Ishikawa (cell line): ENCODE measurements at regions not wholly inside any gene's neighbourhood (a gene's known extent, or its start where the extent isn't known, plus 50 kb on each side); places are given as distances from the start of the nearest gene placed in this dataset.

Experiments used
- EP300 ChIP-seq: IDR thresholded peaks from 2 replicates; pipeline ENCODE4 v1.6.1; 2012; ENCODE audit warnings: borderline replicate concordance
- YY1 ChIP-seq: IDR thresholded peaks from 2 replicates; pipeline ENCODE4 v1.6.1; 2012; ENCODE audit warnings: low read depth
- TF ChIP-seq, protein P1 (sequence below): IDR thresholded peaks from 2 replicates; pipeline ENCODE4 v1.6.1; 2012

DNA sequence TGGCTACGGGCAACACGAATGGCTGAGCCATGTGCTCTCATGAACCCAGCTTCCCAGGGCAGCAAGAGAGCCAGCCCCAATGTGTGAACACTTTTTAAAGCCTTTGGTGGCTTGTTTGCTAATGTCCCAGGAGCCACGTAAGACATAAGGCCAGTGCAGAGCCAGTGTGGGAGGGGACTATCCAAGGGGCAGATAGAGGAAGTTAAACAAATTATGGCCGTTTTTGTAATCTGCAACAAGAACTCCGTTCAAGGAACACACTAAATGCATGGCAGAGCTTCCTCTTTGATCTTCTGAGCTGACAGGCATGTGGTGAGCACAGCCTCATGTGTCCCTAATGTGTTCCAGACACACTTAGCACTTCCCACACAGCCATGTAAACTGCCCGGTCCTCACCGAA, 133.3 kb downstream of the TEX36 start:
- TF ChIP-seq, protein P1, sequence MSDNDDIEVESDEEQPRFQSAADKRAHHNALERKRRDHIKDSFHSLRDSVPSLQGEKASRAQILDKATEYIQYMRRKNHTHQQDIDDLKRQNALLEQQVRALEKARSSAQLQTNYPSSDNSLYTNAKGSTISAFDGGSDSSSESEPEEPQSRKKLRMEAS: no peak
- TF ChIP-seq EP300 (no peak), YY1 (no peak)
